ENCODE measurements at regions not wholly inside any gene's neighbourhood (a gene's known extent, or its start where the extent isn't known, plus 50 kb on each side); places are given as distances from the start of the nearest gene placed in this dataset.
"Not testable (repeated sequence)": the region's sequence is repeated elsewhere in the genome, so short reads cannot be mapped to it uniquely, and the experiment has no call there.

GRCh38 chr15:21953713-21954112 is 76.2 kb upstream of the POTEB start:
- not testable (repeated sequence) for TF ChIP-seq POLR2A, CTCF (IDR thresholded peaks at IDR 0.05)

Data from right lobe of liver (tissue), 4 donors.